Liver (tissue), 8 donors: ENCODE measurements at regions not wholly inside any gene's neighbourhood (a gene's known extent, or its start where the extent isn't known, plus 50 kb on each side); places are given as distances from the start of the nearest gene placed in this dataset.

Experiments
- DNase-seq: peaks from one replicate; pipeline ENCODE4 v3.0.0-alpha.2; 2017; ENCODE audit warnings: low spot score
- H3K27ac ChIP-seq, 2 donors: one replicate each; pipeline ENCODE4 v1.7.0; 2013; ENCODE audit warnings: inconsistent platforms in 2 of 2, low read length in 2 of 2, control low read depth in 1 of 2, low read depth in 1 of 2, mild to moderate bottlenecking in 1 of 2
- H3K27me3 ChIP-seq, 4 donors: one replicate each; pipeline versions ENCODE4 v1.6.1 to v1.7.0; 2013; ENCODE audit warnings: low read length in 3 of 4, inconsistent platforms in 1 of 4, mild to moderate bottlenecking in 1 of 4, moderate library complexity in 1 of 4; ENCODE audit not compliant: control insufficient read depth in 4 of 4, insufficient read depth in 4 of 4
- H3K36me3 ChIP-seq, 4 donors: one replicate each; pipeline versions ENCODE4 v1.6.1 to v1.7.0; 2013; ENCODE audit warnings: low read length in 3 of 4, mild to moderate bottlenecking in 3 of 4, low read depth in 1 of 4, moderate library complexity in 1 of 4; ENCODE audit not compliant: control insufficient read depth in 4 of 4, insufficient read depth in 3 of 4
- H3K4me1 ChIP-seq, 4 donors: one replicate each; pipeline versions ENCODE4 v1.6.1 to v1.7.0; 2013; ENCODE audit warnings: low read length in 3 of 4, mild to moderate bottlenecking in 3 of 4, moderate library complexity in 1 of 4; ENCODE audit not compliant: control insufficient read depth in 4 of 4, insufficient read depth in 4 of 4
- H3K4me3 ChIP-seq, 3 donors: one replicate each; pipeline versions ENCODE4 v1.6.1 to v1.7.0; 2013; ENCODE audit warnings: low read length in 3 of 3, control low read depth in 1 of 3, low read depth in 1 of 3, mild to moderate bottlenecking in 1 of 3
- H3K9ac ChIP-seq, 2 donors: one replicate each; pipeline ENCODE4 v1.7.0; 2013; ENCODE audit warnings: low read length in 2 of 2, mild to moderate bottlenecking in 2 of 2, moderate library complexity in 2 of 2, control low read depth in 1 of 2, low read depth in 1 of 2
- H3K9me3 ChIP-seq, 4 donors: one replicate each; pipeline versions ENCODE4 v1.6.1 to v1.7.0; 2013; ENCODE audit warnings: low read length in 3 of 4; ENCODE audit not compliant: control insufficient read depth in 4 of 4
- ATF3 ChIP-seq: IDR thresholded peaks from 2 replicates; pipeline ENCODE4 v1.6.1; 2016; ENCODE audit warnings: antibody characterized with exemption
- CTCF ChIP-seq: fragments of 150-350 bp; IDR thresholded peaks from 2 replicates; pipeline ENCODE4 v1.5.1; 2017; ENCODE audit warnings: improper control_type of control experiment, low read depth, low read length; ENCODE audit not compliant: missing input control
- EGR1 ChIP-seq, 2 donors: IDR thresholded peaks; 2 replicates each; pipeline ENCODE4 v1.6.1; 2016 to 2018; ENCODE audit warnings: antibody characterized with exemption in 2 of 2, low read depth in 2 of 2
- FOXA1 ChIP-seq: IDR thresholded peaks from 2 replicates; pipeline ENCODE4 v1.6.1; 2016; ENCODE audit warnings: antibody characterized with exemption
- FOXA2 ChIP-seq: IDR thresholded peaks from 2 replicates; pipeline ENCODE4 v1.6.1; 2016; ENCODE audit warnings: antibody characterized with exemption
- GABPA ChIP-seq, 2 donors: IDR thresholded peaks in 1 of 2; conservative IDR thresholded peaks in 1 of 2; 2 replicates each; pipeline ENCODE4 v1.6.1; 2016; ENCODE audit warnings: antibody characterized with exemption in 2 of 2, mild to moderate bottlenecking in 1 of 2, moderate library complexity in 1 of 2
- HNF4A ChIP-seq, 2 donors: conservative IDR thresholded peaks; 2 replicates each; pipeline ENCODE4 v1.6.1; 2016; ENCODE audit warnings: antibody characterized with exemption in 2 of 2, mild to moderate bottlenecking in 2 of 2
- HNF4G ChIP-seq: IDR thresholded peaks from 2 replicates; pipeline ENCODE4 v1.6.1; 2016; ENCODE audit warnings: antibody characterized with exemption
- JUND ChIP-seq, 2 donors: IDR thresholded peaks; 2 replicates each; pipeline ENCODE4 v1.6.1; 2016; ENCODE audit warnings: antibody characterized with exemption in 2 of 2
- MAX ChIP-seq: IDR thresholded peaks from 2 replicates; pipeline ENCODE4 v1.6.1; 2016; ENCODE audit warnings: antibody characterized with exemption
- NR2F2 ChIP-seq: IDR thresholded peaks from 2 replicates; pipeline ENCODE4 v1.6.1; 2016; ENCODE audit warnings: antibody characterized with exemption
- RAD21 ChIP-seq, 2 donors: IDR thresholded peaks; 2 replicates each; pipeline ENCODE4 v1.6.1; 2016; ENCODE audit warnings: antibody characterized with exemption in 2 of 2, mild to moderate bottlenecking in 2 of 2
- REST ChIP-seq: IDR thresholded peaks from 2 replicates; pipeline ENCODE4 v1.6.1; 2016; ENCODE audit warnings: antibody characterized with exemption, mild to moderate bottlenecking
- RXRA ChIP-seq, 2 donors: IDR thresholded peaks; 2 replicates each; pipeline ENCODE4 v1.6.1; 2017 to 2018; ENCODE audit warnings: antibody characterized with exemption in 2 of 2, mild to moderate bottlenecking in 1 of 2
- SP1 ChIP-seq: IDR thresholded peaks from 2 replicates; pipeline ENCODE4 v1.6.1; 2018; ENCODE audit warnings: antibody characterized with exemption, mild to moderate bottlenecking
- TAF1 ChIP-seq: conservative IDR thresholded peaks from 2 replicates; pipeline ENCODE4 v1.6.1; 2016; ENCODE audit warnings: antibody characterized with exemption, mild to moderate bottlenecking
- YY1 ChIP-seq: IDR thresholded peaks from 2 replicates; pipeline ENCODE4 v1.6.1; 2016; ENCODE audit warnings: antibody characterized with exemption, mild to moderate bottlenecking
- ZBTB33 ChIP-seq: IDR thresholded peaks from 2 replicates; pipeline ENCODE4 v1.6.1; 2016; ENCODE audit warnings: antibody characterized with exemption
- WGBS: extraction: QIAGEN DNeasy Blood & Tissue Kit; methylation state at CpG from one replicate; pipeline ENCODE4 v1.1.7; 2013; 5-methylcytosine and 5-hydroxymethylcytosine counted together
- donor health status: healthy.
- donor health status: healthy.
- donor health status: healthy.
- donor health status: healthy.
- donor health status: healthy.

GRCh38 chr15:66955001-66955516 lies 110.3 kb upstream of the SMAD3 start:
- Histone ChIP-seq H3K9me3 (no peaks in the 10 kb centered on the region), H3K4me3 (no peak overlapping the region), H3K4me1 (no peaks in the 10 kb centered on the region), H3K9ac (no peak overlapping the region), H3K27ac (no peak overlapping the region), H3K27me3 (no peaks in the 10 kb centered on the region), H3K36me3 (no peaks in the 10 kb centered on the region)
- no peak for TF ChIP-seq RAD21 (IDR thresholded peaks at IDR 0.05)
- no peak for TF ChIP-seq HNF4G
- no peak for TF ChIP-seq MAX
- TF ChIP-seq JUND (IDR thresholded peaks at IDR 0.05) = no peak
- TF ChIP-seq TAF1 = no peak
- TF ChIP-seq CTCF = no peak
- no peak for TF ChIP-seq NR2F2
- TF ChIP-seq EGR1 (IDR thresholded peaks at IDR 0.05; ENCODE audit: low read depth in 2 of 2) = no peak
- DNase-seq = no peak
- WGBS = 82% methylated on average over 4 of the region's 4 CpGs

- no peak for DNase-seq
- WGBS = 88% methylated on average over 2 of the region's 2 CpGs
- TF ChIP-seq NR2F2 = no peak
- TF ChIP-seq ZBTB33 = no peak
- no peak for TF ChIP-seq MAX
- TF ChIP-seq YY1 = no peak
- no peak for TF ChIP-seq EGR1 (IDR thresholded peaks at IDR 0.05; ENCODE audit: low read depth in 2 of 2)
- no peak for TF ChIP-seq JUND (IDR thresholded peaks at IDR 0.05)
- no peak for TF ChIP-seq RAD21 (IDR thresholded peaks at IDR 0.05)
- no peak for TF ChIP-seq REST
- TF ChIP-seq SP1 = no peak
- TF ChIP-seq RXRA (IDR thresholded peaks at IDR 0.05) = no peak
- TF ChIP-seq HNF4G = no peak
- no peak for TF ChIP-seq HNF4A (conservative IDR thresholded peaks at IDR 0.05)
- no peak for TF ChIP-seq CTCF
- no peak for TF ChIP-seq TAF1
- no peak for TF ChIP-seq ATF3
- no peak for TF ChIP-seq FOXA1
- TF ChIP-seq GABPA (IDR thresholded peaks at IDR 0.05 in 1 of 2, conservative IDR thresholded peaks at IDR 0.05 in 1 of 2) = no peak
- TF ChIP-seq FOXA2 = no peak
Measured at GRCh38 chr15:66955871-66956585, 109.4 kb upstream of the SMAD3 start.

More at GRCh38 chr15:66955871-66956585, 109.4 kb upstream of the SMAD3 start:
- Histone ChIP-seq H3K4me1 (no peaks in the 10 kb centered on the region), H3K9me3 (no peaks in the 10 kb centered on the region), H3K4me3 (no peak overlapping the region), H3K27ac (no peak overlapping the region), H3K9ac (no peak overlapping the region), H3K27me3 (no peaks in the 10 kb centered on the region), H3K36me3 (no peaks in the 10 kb centered on the region)
